ENCODE measurements at regions not wholly inside any gene's neighbourhood (a gene's known extent, or its start where the extent isn't known, plus 50 kb on each side); places are given as distances from the start of the nearest gene placed in this dataset.
"Not testable (repeated sequence)": the region's sequence is repeated elsewhere in the genome, so short reads cannot be mapped to it uniquely, and the experiment has no call there.

- Mint-ChIP-seq H3K27me3 (no peaks in the 10 kb centered on the region), H3K9me3 (peaks cover 14% of the 10 kb centered on the region), H3K27ac (no peak overlapping the region), H3K4me1 (no peaks in the 10 kb centered on the region), H3K4me3 (no peak overlapping the region), H3K36me3 (no peaks in the 10 kb centered on the region)
- POLR2A ChIA-PET: no interaction called here
- DNase-seq: no peak
- ATAC-seq (ENCODE audit: low read depth): no peak
Observed at GRCh38 chr14:86115972-86116371, 586.0 kb downstream of the FLRT2 start.

GRCh38 chr14:86110871-86111270 lies 580.9 kb downstream of the FLRT2 start:
- H3K4me1 Mint-ChIP-seq; H3K27me3 Mint-ChIP-seq; DNase-seq; H3K27ac Mint-ChIP-seq; H3K4me3 Mint-ChIP-seq; POLR2A ChIA-PET; ATAC-seq (ENCODE audit: low read depth); H3K36me3 Mint-ChIP-seq: not testable (repeated sequence)
- H3K9me3 Mint-ChIP-seq: peaks cover 12% of the 10 kb centered on the region

GRCh38 chr14:86104691-86105265 lies 574.8 kb downstream of the FLRT2 start:
- POLR2A ChIA-PET: no interaction called here
- Mint-ChIP-seq H3K4me1 (no peaks in the 10 kb centered on the region), H3K36me3 (no peaks in the 10 kb centered on the region), H3K9me3 (peaks cover 9% of the 10 kb centered on the region), H3K27ac (no peak overlapping the region), H3K4me3 (no peak overlapping the region), H3K27me3 (no peaks in the 10 kb centered on the region)
- DNase-seq: no peak
- no peak for ATAC-seq (ENCODE audit: low read depth)

- ATAC-seq (ENCODE audit: low read depth) (no peak), DNase-seq (no peak)
- POLR2A ChIA-PET: no interaction called here
- Mint-ChIP-seq H3K4me3 (no peak overlapping the region), H3K4me1 (no peaks in the 10 kb centered on the region), H3K9me3 (peaks cover 11% of the 10 kb centered on the region), H3K36me3 (no peaks in the 10 kb centered on the region), H3K27me3 (no peaks in the 10 kb centered on the region), H3K27ac (no peak overlapping the region)
Observed at GRCh38 chr14:86094512-86094911, 564.6 kb downstream of the FLRT2 start.

- no peak for DNase-seq
- Mint-ChIP-seq H3K4me1 (no peaks in the 10 kb centered on the region), H3K27me3 (no peaks in the 10 kb centered on the region), H3K36me3 (no peaks in the 10 kb centered on the region), H3K9me3 (peaks cover 9% of the 10 kb centered on the region), H3K4me3 (no peak overlapping the region), H3K27ac (no peak overlapping the region)
- no peak for ATAC-seq (ENCODE audit: low read depth)
- POLR2A ChIA-PET: no interaction called here
Observed at GRCh38 chr14:86091811-86092210, 561.9 kb downstream of the FLRT2 start.

GRCh38 chr14:86088156-86088555 lies 558.2 kb downstream of the FLRT2 start:
- Mint-ChIP-seq H3K4me3 (no peak overlapping the region), H3K27me3 (no peaks in the 10 kb centered on the region), H3K4me1 (no peaks in the 10 kb centered on the region), H3K9me3 (peaks cover 9% of the 10 kb centered on the region), H3K27ac (no peak overlapping the region), H3K36me3 (no peaks in the 10 kb centered on the region)
- POLR2A ChIA-PET: no interaction called here
- ATAC-seq (ENCODE audit: low read depth) (no peak), DNase-seq (no peak)

GRCh38 chr14:86087377-86087776 lies 557.4 kb downstream of the FLRT2 start:
- no peak overlapping the region for H3K4me3 Mint-ChIP-seq
- POLR2A ChIA-PET: no interaction called here
- H3K27ac Mint-ChIP-seq: no peak overlapping the region
- peaks cover 6% of the 10 kb centered on the region for H3K9me3 Mint-ChIP-seq
- H3K27me3 Mint-ChIP-seq: no peaks in the 10 kb centered on the region
- H3K36me3 Mint-ChIP-seq: no peaks in the 10 kb centered on the region
- no peaks in the 10 kb centered on the region for H3K4me1 Mint-ChIP-seq
- no peak for DNase-seq
- no peak for ATAC-seq (ENCODE audit: low read depth)

- no peaks in the 10 kb centered on the region for H3K36me3 Mint-ChIP-seq
- no peak for DNase-seq
- POLR2A ChIA-PET: no interaction called here
Observed at GRCh38 chr14:86086962-86087361, 557.0 kb downstream of the FLRT2 start.

GRCh38 chr14:86084097-86084496 lies 554.2 kb downstream of the FLRT2 start:
- POLR2A ChIA-PET: no interaction called here
- Mint-ChIP-seq H3K9me3 (peaks cover 3% of the 10 kb centered on the region), H3K27ac (no peak overlapping the region), H3K4me3 (no peak overlapping the region), H3K27me3 (no peaks in the 10 kb centered on the region), H3K4me1 (no peaks in the 10 kb centered on the region), H3K36me3 (no peaks in the 10 kb centered on the region)
- ATAC-seq (ENCODE audit: low read depth): no peak
- DNase-seq: no peak

More at GRCh38 chr14:86086962-86087361, 557.0 kb downstream of the FLRT2 start:
- H3K4me1 Mint-ChIP-seq: no peaks in the 10 kb centered on the region
- H3K27ac Mint-ChIP-seq: no peak overlapping the region
- no peak for ATAC-seq (ENCODE audit: low read depth)
- H3K4me3 Mint-ChIP-seq: no peak overlapping the region
- peaks cover 6% of the 10 kb centered on the region for H3K9me3 Mint-ChIP-seq
- no peaks in the 10 kb centered on the region for H3K27me3 Mint-ChIP-seq

GRCh38 chr14:86083616-86084015 lies 553.7 kb downstream of the FLRT2 start:
- H3K4me3 Mint-ChIP-seq: no peak overlapping the region
- H3K4me1 Mint-ChIP-seq: no peaks in the 10 kb centered on the region
- no peaks in the 10 kb centered on the region for H3K36me3 Mint-ChIP-seq
- POLR2A ChIA-PET: no interaction called here
- no peak overlapping the region for H3K27ac Mint-ChIP-seq
- H3K27me3 Mint-ChIP-seq: no peaks in the 10 kb centered on the region
- DNase-seq (no peak), ATAC-seq (ENCODE audit: low read depth) (no peak)
- H3K9me3 Mint-ChIP-seq: peaks cover 3% of the 10 kb centered on the region

- Mint-ChIP-seq H3K36me3 (no peaks in the 10 kb centered on the region), H3K27me3 (no peaks in the 10 kb centered on the region), H3K27ac (no peak overlapping the region), H3K4me1 (peaks cover 5% of the 10 kb centered on the region), H3K4me3 (no peak overlapping the region), H3K9me3 (no peaks in the 10 kb centered on the region)
- POLR2A ChIA-PET: no interaction called here
- DNase-seq (no peak), ATAC-seq (ENCODE audit: low read depth) (no peak)
Observed at GRCh38 chr14:86072116-86072894, 542.4 kb downstream of the FLRT2 start.

- no peak for ATAC-seq (ENCODE audit: low read depth)
- Mint-ChIP-seq H3K27ac (no peak overlapping the region), H3K36me3 (no peaks in the 10 kb centered on the region), H3K27me3 (no peaks in the 10 kb centered on the region), H3K4me1 (peaks cover 2% of the 10 kb centered on the region), H3K9me3 (peaks cover 5% of the 10 kb centered on the region), H3K4me3 (no peak overlapping the region)
- DNase-seq: no peak
- POLR2A ChIA-PET: no interaction called here
Observed at GRCh38 chr14:86066651-86067050, 536.7 kb downstream of the FLRT2 start.

- ATAC-seq (ENCODE audit: low read depth): no peak
- POLR2A ChIA-PET: no interaction called here
Observed at GRCh38 chr14:86065407-86065806, 535.5 kb downstream of the FLRT2 start.

GRCh38 chr14:86064595-86064994 lies 534.7 kb downstream of the FLRT2 start:
- POLR2A ChIA-PET; H3K9me3 Mint-ChIP-seq; ATAC-seq (ENCODE audit: low read depth); H3K27me3 Mint-ChIP-seq; H3K27ac Mint-ChIP-seq; H3K36me3 Mint-ChIP-seq; H3K4me1 Mint-ChIP-seq; DNase-seq; H3K4me3 Mint-ChIP-seq: not testable (repeated sequence)

More at GRCh38 chr14:86065407-86065806, 535.5 kb downstream of the FLRT2 start:
- H3K9me3 Mint-ChIP-seq: peaks cover 5% of the 10 kb centered on the region
- DNase-seq: no peak
- H3K4me1 Mint-ChIP-seq: no peaks in the 10 kb centered on the region
- H3K27me3 Mint-ChIP-seq: no peaks in the 10 kb centered on the region
- H3K4me3 Mint-ChIP-seq: no peak overlapping the region
- H3K36me3 Mint-ChIP-seq: no peaks in the 10 kb centered on the region
- H3K27ac Mint-ChIP-seq: no peak overlapping the region
